Fibroblast of lung (primary cell): ENCODE measurements at regions not wholly inside any gene's neighbourhood (a gene's known extent, or its start where the extent isn't known, plus 50 kb on each side); places are given as distances from the start of the nearest gene placed in this dataset.

Source experiments
- DNase-seq, 2 donors: peaks; one replicate each; pipeline versions ENCODE4 v3.0.0 to v3.0.0-alpha.2; 2010; ENCODE audit warnings: low read depth in 2 of 2
- H2AFZ ChIP-seq: 2 replicates; pipeline ENCODE4 v1.5.1; 2012; ENCODE audit warnings: low read length, control low read depth, inconsistent platforms
- H3K27ac ChIP-seq: 2 replicates; pipeline ENCODE4 v1.5.1; 2011; ENCODE audit warnings: low read length, control low read depth; ENCODE audit not compliant: insufficient read depth
- H3K27me3 ChIP-seq: 2 replicates; pipeline ENCODE4 v1.5.1; 2011; ENCODE audit warnings: mild to moderate bottlenecking, low read length; ENCODE audit not compliant: control insufficient read depth, insufficient read depth
- H3K36me3 ChIP-seq: 2 replicates; pipeline ENCODE4 v1.5.1; 2011; ENCODE audit warnings: low read length; ENCODE audit not compliant: control insufficient read depth, insufficient read depth
- H3K4me1 ChIP-seq: 2 replicates; pipeline ENCODE4 v1.5.1; 2011; ENCODE audit warnings: low read length; ENCODE audit not compliant: control insufficient read depth, insufficient read depth; ENCODE audit errors: extremely low read depth
- H3K4me2 ChIP-seq: 2 replicates; pipeline ENCODE4 v1.5.1; 2011; ENCODE audit warnings: low read length, control low read depth; ENCODE audit not compliant: insufficient read depth; ENCODE audit errors: extremely low read depth
- H3K4me3 ChIP-seq, 4 experiments: fragments of 200-600 bp in 1 of 4; sonication (generic) in 1 of 4; replicated peaks in 1 of 4; 2 replicates each; pipeline ENCODE4 v1.5.1; 2011 to 2016; ENCODE audit warnings: low read length in 4 of 4, low read depth in 3 of 4, mild to moderate bottlenecking in 3 of 4, control low read depth in 2 of 4, inconsistent platforms in 1 of 4, mixed read lengths in 1 of 4; ENCODE audit not compliant: insufficient read depth in 1 of 4; ENCODE audit errors: control extremely low read depth in 1 of 4
- H3K79me2 ChIP-seq: 2 replicates; pipeline ENCODE4 v1.5.1; 2012; ENCODE audit warnings: mild to moderate bottlenecking, low read length, inconsistent platforms; ENCODE audit not compliant: control insufficient read depth, insufficient read depth
- H3K9ac ChIP-seq: 2 replicates; pipeline ENCODE4 v1.5.1; 2011; ENCODE audit warnings: mild to moderate bottlenecking, low read length, control low read depth; ENCODE audit not compliant: insufficient read depth
- H3K9me3 ChIP-seq: 2 replicates; pipeline ENCODE4 v1.5.1; 2012; ENCODE audit warnings: low read depth, low read length; ENCODE audit not compliant: control insufficient read depth, insufficient read depth
- H4K20me1 ChIP-seq: 2 replicates; pipeline ENCODE4 v1.5.1; 2011; ENCODE audit warnings: low read length; ENCODE audit not compliant: control insufficient read depth, insufficient read depth; ENCODE audit errors: extremely low read depth
- EZH2 ChIP-seq: IDR thresholded peaks from 2 replicates; pipeline ENCODE4 v1.5.1; 2012; ENCODE audit warnings: low read length, control low read depth, mild to moderate bottlenecking; ENCODE audit errors: missing control alignments
- TF ChIP-seq, protein P1 (sequence below), 2 donors: IDR thresholded peaks in 1 of 2; conservative IDR thresholded peaks in 1 of 2; 1 replicate in 1 of 2; 2 replicates in 1 of 2; pipeline ENCODE4 v1.5.1; 2011 to 2012; ENCODE audit warnings: low read length in 2 of 2, control low read depth in 1 of 2, inconsistent platforms in 1 of 2, low read depth in 1 of 2, mild to moderate bottlenecking in 1 of 2

DNA sequence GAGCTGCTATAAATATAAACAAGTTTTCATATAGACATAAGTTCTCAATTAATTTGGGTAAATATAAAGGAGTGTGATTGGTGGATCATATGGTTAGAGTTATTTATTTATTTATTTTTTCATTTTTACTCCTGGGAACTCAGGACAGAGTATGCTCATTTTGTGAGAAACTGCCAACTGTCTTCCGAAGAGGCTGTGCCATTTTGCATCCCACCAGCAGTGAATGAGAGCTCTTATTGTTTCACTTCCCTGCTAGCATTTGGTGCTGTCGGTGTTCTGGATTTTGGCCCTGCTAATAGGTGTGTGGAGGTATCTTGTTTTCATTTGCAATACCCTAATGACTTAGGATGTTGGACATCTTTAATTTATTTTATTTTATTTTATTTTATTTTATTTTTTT, 50.4 kb upstream of the XPO1 start:
- no peaks in the 10 kb centered on the region for H3K36me3 ChIP-seq
- H3K4me3 ChIP-seq = no peak overlapping the region
- H3K9me3 ChIP-seq = no peaks in the 10 kb centered on the region
- H2AFZ ChIP-seq = no peak overlapping the region
- H3K9ac ChIP-seq = no peak overlapping the region
- DNase-seq = no peak
- H3K79me2 ChIP-seq = no peaks in the 10 kb centered on the region
- H3K27ac ChIP-seq = no peak overlapping the region
- no peak overlapping the region for H3K4me2 ChIP-seq
- no peaks in the 10 kb centered on the region for H4K20me1 ChIP-seq
- TF ChIP-seq, protein P1, sequence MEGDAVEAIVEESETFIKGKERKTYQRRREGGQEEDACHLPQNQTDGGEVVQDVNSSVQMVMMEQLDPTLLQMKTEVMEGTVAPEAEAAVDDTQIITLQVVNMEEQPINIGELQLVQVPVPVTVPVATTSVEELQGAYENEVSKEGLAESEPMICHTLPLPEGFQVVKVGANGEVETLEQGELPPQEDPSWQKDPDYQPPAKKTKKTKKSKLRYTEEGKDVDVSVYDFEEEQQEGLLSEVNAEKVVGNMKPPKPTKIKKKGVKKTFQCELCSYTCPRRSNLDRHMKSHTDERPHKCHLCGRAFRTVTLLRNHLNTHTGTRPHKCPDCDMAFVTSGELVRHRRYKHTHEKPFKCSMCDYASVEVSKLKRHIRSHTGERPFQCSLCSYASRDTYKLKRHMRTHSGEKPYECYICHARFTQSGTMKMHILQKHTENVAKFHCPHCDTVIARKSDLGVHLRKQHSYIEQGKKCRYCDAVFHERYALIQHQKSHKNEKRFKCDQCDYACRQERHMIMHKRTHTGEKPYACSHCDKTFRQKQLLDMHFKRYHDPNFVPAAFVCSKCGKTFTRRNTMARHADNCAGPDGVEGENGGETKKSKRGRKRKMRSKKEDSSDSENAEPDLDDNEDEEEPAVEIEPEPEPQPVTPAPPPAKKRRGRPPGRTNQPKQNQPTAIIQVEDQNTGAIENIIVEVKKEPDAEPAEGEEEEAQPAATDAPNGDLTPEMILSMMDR (conservative IDR thresholded peaks at IDR 0.05 in 1 of 2, IDR thresholded peaks at IDR 0.05 in 1 of 2; ENCODE audit: low read depth in 1 of 2, low read length in 2 of 2) = no peak
- TF ChIP-seq EZH2 = no peak
- H3K4me1 ChIP-seq = no peaks in the 10 kb centered on the region
- H3K27me3 ChIP-seq = no peaks in the 10 kb centered on the region
